K562 (cell line): ENCODE measurements at regions not wholly inside any gene's neighbourhood (a gene's known extent, or its start where the extent isn't known, plus 50 kb on each side); places are given as distances from the start of the nearest gene placed in this dataset.

Source experiments
- CEBPG ChIP-seq, 3 experiments: fragments of 200-800 bp in 1 of 3; sonication (Bioruptor generic) in 1 of 3; sonication (generic) in 1 of 3; formaldehyde crosslinking in 1 of 3; IDR thresholded peaks in 2 of 3; conservative IDR thresholded peaks in 1 of 3; 2 replicates each; pipeline versions ENCODE4 v1.6.1 to v1.8.0; 2016 to 2022; ENCODE audit warnings: missing compliant biosample characterization in 2 of 3, missing genetic modification characterization in 2 of 3, mild to moderate bottlenecking in 1 of 3, missing genetic modification reagents in 1 of 3
- FOXJ3 ChIP-seq: sonication (generic); formaldehyde crosslinking; IDR thresholded peaks from 2 replicates; pipeline ENCODE4 v1.4.0; 2020; ENCODE audit warnings: mild to moderate bottlenecking, missing genetic modification reagents
- GATA2 ChIP-seq: sonication (generic); formaldehyde crosslinking; IDR thresholded peaks from 2 replicates; pipeline ENCODE4 v1.4.0; 2020; ENCODE audit warnings: mild to moderate bottlenecking, missing genetic modification reagents
- GTF2E2 ChIP-seq: fragments of 200-800 bp; sonication (Bioruptor generic); IDR thresholded peaks from 2 replicates; pipeline ENCODE4 v1.6.1; 2016; ENCODE audit warnings: missing genetic modification characterization, missing compliant biosample characterization
- MCM5 ChIP-seq: fragments of 450-650 bp; IDR thresholded peaks from 2 replicates; pipeline ENCODE4 v1.6.1; 2016; ENCODE audit warnings: low read depth
- SIN3B ChIP-seq: fragments of 450-650 bp; IDR thresholded peaks from 2 replicates; pipeline ENCODE4 v1.6.1; 2017; ENCODE audit warnings: low read depth, mild to moderate bottlenecking, moderate library complexity
- ZKSCAN1 ChIP-seq: fragments of 150-350 bp; IDR thresholded peaks from 2 replicates; pipeline ENCODE4 v1.6.1; 2016; ENCODE audit warnings: low read depth, low read length
- TF ChIP-seq, protein P1 (sequence below): fragments of 250-450 bp; sonication (Bioruptor Pico); IDR thresholded peaks from 2 replicates; pipeline ENCODE4 v1.5.0; 2021; ENCODE audit warnings: mild to moderate bottlenecking, moderate library complexity
- TF ChIP-seq, protein P2 (sequence below): IDR thresholded peaks from 3 replicates; pipeline ENCODE4 v1.6.1; 2011; ENCODE audit warnings: borderline replicate concordance, mild to moderate bottlenecking, moderate library complexity; ENCODE audit not compliant: insufficient read length; ENCODE audit errors: extremely low read depth
- TF ChIP-seq, protein P3 (sequence below), 3 experiments: fragments of 200-800 bp in 1 of 3; sonication (Bioruptor generic) in 1 of 3; sonication (generic) in 1 of 3; formaldehyde crosslinking in 1 of 3; IDR thresholded peaks; 2 replicates each; pipeline versions ENCODE4 v1.6.1 to v1.8.0; 2016 to 2022; ENCODE audit warnings: mild to moderate bottlenecking in 2 of 3, missing compliant biosample characterization in 2 of 3, missing genetic modification characterization in 2 of 3, missing genetic modification reagents in 1 of 3
- TF ChIP-seq, protein P4 (sequence below): fragments of 450-650 bp; IDR thresholded peaks from 2 replicates; pipeline ENCODE4 v1.6.1; 2016; ENCODE audit warnings: low read depth

DNA sequence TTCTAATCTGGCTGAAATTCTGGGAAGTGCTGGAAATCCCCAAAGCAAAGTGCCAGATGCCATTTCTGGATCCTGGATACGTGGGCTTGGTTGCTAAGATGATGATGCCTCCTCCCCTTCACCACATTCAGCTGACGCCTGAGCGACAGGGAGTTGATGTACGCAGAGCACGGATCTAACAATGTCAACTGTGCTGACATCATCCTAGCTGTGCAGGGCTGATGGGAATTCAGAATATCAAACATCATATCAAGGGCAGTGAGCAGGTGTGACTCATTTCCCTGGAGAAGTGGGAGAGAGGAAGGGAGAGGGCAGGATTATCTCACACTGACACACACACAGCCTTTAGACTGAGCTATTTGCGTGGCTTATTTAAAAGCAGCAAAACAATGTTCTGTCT lies 92.6 kb upstream of the ZBTB20 start (continued):
- TF ChIP-seq, protein P1, sequence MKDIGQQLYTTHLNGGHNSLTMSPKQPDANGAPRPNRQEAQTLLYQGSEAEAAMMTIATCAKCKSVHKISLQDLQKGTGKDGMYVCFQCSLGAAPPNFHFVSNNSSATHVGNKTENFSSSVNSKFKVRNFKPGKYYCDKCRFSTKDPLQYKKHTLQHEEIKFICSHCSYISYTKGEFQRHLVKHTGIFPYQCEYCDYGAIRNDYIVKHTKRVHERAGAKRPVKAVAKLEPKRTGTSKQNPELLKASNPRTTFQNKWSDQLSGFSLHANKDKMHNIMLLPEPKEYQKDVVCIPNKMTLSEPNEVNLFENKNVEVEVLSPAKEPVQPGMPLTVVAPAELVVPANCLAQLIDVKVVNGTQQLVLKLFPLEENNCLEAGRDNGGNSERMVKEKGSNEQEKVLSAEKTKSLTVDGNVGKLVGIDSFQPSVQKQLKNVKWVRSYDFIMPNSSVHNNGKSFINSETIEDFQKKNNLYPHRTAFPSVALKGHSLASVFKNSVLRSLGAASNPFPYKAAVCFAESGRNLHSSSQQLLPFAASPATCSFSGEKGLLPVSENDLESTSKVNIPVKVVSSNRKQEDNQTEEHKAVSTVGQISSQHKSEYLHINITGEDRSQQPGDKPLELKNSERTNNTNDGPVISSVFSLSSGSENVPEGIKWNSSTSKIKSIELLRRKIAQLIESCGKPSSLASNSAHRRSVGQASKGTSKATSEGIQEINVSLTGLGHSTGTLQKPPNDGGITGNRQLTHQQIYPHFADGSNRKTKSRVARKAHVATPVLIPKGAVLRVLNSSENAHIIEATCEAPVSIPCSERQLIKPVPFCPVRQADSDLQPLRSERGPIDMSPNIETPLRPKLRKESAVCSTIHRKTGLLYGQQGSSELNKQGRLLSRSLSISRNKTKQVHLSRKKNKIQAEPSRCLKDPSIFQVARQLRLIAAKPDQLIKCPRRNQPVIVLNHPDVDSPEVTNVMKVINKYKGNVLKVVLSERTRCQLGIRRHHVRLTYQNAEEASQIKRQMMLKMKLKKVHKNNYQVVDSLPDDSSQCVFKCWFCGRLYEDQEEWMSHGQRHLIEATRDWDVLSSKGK, result no peak
- TF ChIP-seq SIN3B (no peak), ZKSCAN1 (no peak), MCM5 (no peak), CEBPG (CRISPR knock-in tag; IDR thresholded peaks at IDR 0.05) (no peak), CEBPG (tag; conservative IDR thresholded peaks at IDR 0.05 in 1 of 2, IDR thresholded peaks at IDR 0.05 in 1 of 2) (no peak), GTF2E2 (tag) (no peak), GATA2 (no peak; the same call in 1 of the 2 replicates), FOXJ3 (no peak)
- TF ChIP-seq, protein P2, sequence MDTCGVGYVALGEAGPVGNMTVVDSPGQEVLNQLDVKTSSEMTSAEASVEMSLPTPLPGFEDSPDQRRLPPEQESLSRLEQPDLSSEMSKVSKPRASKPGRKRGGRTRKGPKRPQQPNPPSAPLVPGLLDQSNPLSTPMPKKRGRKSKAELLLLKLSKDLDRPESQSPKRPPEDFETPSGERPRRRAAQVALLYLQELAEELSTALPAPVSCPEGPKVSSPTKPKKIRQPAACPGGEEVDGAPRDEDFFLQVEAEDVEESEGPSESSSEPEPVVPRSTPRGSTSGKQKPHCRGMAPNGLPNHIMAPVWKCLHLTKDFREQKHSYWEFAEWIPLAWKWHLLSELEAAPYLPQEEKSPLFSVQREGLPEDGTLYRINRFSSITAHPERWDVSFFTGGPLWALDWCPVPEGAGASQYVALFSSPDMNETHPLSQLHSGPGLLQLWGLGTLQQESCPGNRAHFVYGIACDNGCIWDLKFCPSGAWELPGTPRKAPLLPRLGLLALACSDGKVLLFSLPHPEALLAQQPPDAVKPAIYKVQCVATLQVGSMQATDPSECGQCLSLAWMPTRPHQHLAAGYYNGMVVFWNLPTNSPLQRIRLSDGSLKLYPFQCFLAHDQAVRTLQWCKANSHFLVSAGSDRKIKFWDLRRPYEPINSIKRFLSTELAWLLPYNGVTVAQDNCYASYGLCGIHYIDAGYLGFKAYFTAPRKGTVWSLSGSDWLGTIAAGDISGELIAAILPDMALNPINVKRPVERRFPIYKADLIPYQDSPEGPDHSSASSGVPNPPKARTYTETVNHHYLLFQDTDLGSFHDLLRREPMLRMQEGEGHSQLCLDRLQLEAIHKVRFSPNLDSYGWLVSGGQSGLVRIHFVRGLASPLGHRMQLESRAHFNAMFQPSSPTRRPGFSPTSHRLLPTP, result no peak
- TF ChIP-seq, protein P3, sequence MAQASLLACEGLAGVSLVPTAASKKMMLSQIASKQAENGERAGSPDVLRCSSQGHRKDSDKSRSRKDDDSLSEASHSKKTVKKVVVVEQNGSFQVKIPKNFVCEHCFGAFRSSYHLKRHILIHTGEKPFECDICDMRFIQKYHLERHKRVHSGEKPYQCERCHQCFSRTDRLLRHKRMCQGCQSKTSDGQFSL (CRISPR knock-in tag; IDR thresholded peaks at IDR 0.05), result no peak
- TF ChIP-seq, protein P3 (tag; IDR thresholded peaks at IDR 0.05), result no peak
- TF ChIP-seq, protein P4, sequence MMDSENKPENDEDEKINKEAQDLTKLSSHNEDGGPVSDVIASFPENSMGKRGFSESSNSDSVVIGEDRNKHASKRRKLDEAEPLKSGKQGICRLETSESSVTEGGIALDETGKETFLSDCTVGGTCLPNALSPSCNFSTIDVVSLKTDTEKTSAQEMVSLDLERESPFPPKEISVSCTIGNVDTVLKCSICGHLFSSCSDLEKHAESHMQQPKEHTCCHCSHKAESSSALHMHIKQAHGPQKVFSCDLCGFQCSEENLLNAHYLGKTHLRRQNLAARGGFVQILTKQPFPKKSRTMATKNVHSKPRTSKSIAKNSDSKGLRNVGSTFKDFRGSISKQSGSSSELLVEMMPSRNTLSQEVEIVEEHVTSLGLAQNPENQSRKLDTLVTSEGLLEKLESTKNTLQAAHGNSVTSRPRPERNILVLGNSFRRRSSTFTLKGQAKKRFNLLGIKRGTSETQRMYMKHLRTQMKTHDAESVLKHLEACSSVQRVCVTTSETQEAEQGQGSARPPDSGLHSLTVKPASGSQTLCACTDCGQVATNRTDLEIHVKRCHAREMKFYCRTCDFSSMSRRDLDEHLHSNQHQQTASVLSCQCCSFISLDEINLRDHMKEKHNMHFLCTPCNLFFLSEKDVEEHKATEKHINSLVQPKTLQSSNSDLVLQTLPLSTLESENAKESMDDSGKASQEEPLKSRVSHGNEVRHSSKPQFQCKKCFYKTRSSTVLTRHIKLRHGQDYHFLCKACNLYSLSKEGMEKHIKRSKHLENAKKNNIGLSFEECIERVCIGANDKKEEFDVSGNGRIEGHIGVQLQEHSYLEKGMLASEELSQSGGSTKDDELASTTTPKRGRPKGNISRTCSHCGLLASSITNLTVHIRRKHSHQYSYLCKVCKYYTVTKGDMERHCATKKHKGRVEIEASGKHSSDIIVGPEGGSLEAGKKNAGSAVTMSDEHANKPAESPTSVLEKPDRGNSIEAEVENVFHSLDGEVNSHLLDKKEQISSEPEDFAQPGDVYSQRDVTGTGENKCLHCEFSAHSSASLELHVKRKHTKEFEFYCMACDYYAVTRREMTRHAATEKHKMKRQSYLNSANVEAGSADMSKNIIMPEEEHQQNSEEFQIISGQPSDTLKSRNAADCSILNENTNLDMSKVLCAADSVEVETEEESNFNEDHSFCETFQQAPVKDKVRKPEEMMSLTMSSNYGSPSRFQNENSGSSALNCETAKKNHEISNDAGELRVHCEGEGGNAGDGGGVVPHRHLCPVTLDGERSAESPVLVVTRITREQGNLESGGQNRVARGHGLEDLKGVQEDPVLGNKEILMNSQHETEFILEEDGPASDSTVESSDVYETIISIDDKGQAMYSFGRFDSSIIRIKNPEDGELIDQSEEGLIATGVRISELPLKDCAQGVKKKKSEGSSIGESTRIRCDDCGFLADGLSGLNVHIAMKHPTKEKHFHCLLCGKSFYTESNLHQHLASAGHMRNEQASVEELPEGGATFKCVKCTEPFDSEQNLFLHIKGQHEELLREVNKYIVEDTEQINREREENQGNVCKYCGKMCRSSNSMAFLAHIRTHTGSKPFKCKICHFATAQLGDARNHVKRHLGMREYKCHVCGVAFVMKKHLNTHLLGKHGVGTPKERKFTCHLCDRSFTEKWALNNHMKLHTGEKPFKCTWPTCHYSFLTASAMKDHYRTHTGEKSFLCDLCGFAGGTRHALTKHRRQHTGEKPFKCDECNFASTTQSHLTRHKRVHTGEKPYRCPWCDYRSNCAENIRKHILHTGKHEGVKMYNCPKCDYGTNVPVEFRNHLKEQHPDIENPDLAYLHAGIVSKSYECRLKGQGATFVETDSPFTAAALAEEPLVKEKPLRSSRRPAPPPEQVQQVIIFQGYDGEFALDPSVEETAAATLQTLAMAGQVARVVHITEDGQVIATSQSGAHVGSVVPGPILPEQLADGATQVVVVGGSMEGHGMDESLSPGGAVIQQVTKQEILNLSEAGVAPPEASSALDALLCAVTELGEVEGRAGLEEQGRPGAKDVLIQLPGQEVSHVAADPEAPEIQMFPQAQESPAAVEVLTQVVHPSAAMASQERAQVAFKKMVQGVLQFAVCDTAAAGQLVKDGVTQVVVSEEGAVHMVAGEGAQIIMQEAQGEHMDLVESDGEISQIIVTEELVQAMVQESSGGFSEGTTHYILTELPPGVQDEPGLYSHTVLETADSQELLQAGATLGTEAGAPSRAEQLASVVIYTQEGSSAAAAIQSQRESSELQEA, result no peak
